Fibroblast of lung (primary cell): ENCODE measurements at regions not wholly inside any gene's neighbourhood (a gene's known extent, or its start where the extent isn't known, plus 50 kb on each side); places are given as distances from the start of the nearest gene placed in this dataset.

Experiments used
- DNase-seq, 2 donors: peaks; one replicate each; pipeline versions ENCODE4 v3.0.0 to v3.0.0-alpha.2; 2010; ENCODE audit warnings: low read depth in 2 of 2
- H2AFZ ChIP-seq: 2 replicates; pipeline ENCODE4 v1.5.1; 2012; ENCODE audit warnings: low read length, control low read depth, inconsistent platforms
- H3K27ac ChIP-seq: 2 replicates; pipeline ENCODE4 v1.5.1; 2011; ENCODE audit warnings: low read length, control low read depth; ENCODE audit not compliant: insufficient read depth
- H3K27me3 ChIP-seq: 2 replicates; pipeline ENCODE4 v1.5.1; 2011; ENCODE audit warnings: mild to moderate bottlenecking, low read length; ENCODE audit not compliant: control insufficient read depth, insufficient read depth
- H3K36me3 ChIP-seq: 2 replicates; pipeline ENCODE4 v1.5.1; 2011; ENCODE audit warnings: low read length; ENCODE audit not compliant: control insufficient read depth, insufficient read depth
- H3K4me1 ChIP-seq: 2 replicates; pipeline ENCODE4 v1.5.1; 2011; ENCODE audit warnings: low read length; ENCODE audit not compliant: control insufficient read depth, insufficient read depth; ENCODE audit errors: extremely low read depth
- H3K4me2 ChIP-seq: 2 replicates; pipeline ENCODE4 v1.5.1; 2011; ENCODE audit warnings: low read length, control low read depth; ENCODE audit not compliant: insufficient read depth; ENCODE audit errors: extremely low read depth
- H3K4me3 ChIP-seq, 4 experiments: fragments of 200-600 bp in 1 of 4; sonication (generic) in 1 of 4; replicated peaks in 1 of 4; 2 replicates each; pipeline ENCODE4 v1.5.1; 2011 to 2016; ENCODE audit warnings: low read length in 4 of 4, low read depth in 3 of 4, mild to moderate bottlenecking in 3 of 4, control low read depth in 2 of 4, inconsistent platforms in 1 of 4, mixed read lengths in 1 of 4; ENCODE audit not compliant: insufficient read depth in 1 of 4; ENCODE audit errors: control extremely low read depth in 1 of 4
- H3K79me2 ChIP-seq: 2 replicates; pipeline ENCODE4 v1.5.1; 2012; ENCODE audit warnings: mild to moderate bottlenecking, low read length, inconsistent platforms; ENCODE audit not compliant: control insufficient read depth, insufficient read depth
- H3K9ac ChIP-seq: 2 replicates; pipeline ENCODE4 v1.5.1; 2011; ENCODE audit warnings: mild to moderate bottlenecking, low read length, control low read depth; ENCODE audit not compliant: insufficient read depth
- H3K9me3 ChIP-seq: 2 replicates; pipeline ENCODE4 v1.5.1; 2012; ENCODE audit warnings: low read depth, low read length; ENCODE audit not compliant: control insufficient read depth, insufficient read depth
- H4K20me1 ChIP-seq: 2 replicates; pipeline ENCODE4 v1.5.1; 2011; ENCODE audit warnings: low read length; ENCODE audit not compliant: control insufficient read depth, insufficient read depth; ENCODE audit errors: extremely low read depth
- EZH2 ChIP-seq: IDR thresholded peaks from 2 replicates; pipeline ENCODE4 v1.5.1; 2012; ENCODE audit warnings: low read length, control low read depth, mild to moderate bottlenecking; ENCODE audit errors: missing control alignments
- TF ChIP-seq, protein P1 (sequence below), 2 donors: IDR thresholded peaks in 1 of 2; conservative IDR thresholded peaks in 1 of 2; 1 replicate in 1 of 2; 2 replicates in 1 of 2; pipeline ENCODE4 v1.5.1; 2011 to 2012; ENCODE audit warnings: low read length in 2 of 2, control low read depth in 1 of 2, inconsistent platforms in 1 of 2, low read depth in 1 of 2, mild to moderate bottlenecking in 1 of 2

- no peaks in the 10 kb centered on the region for H3K9me3 ChIP-seq
- H3K36me3 ChIP-seq, result no peaks in the 10 kb centered on the region
- H3K79me2 ChIP-seq, result no peaks in the 10 kb centered on the region
- no peak overlapping the region for H3K9ac ChIP-seq
- no peaks in the 10 kb centered on the region for H3K27me3 ChIP-seq
- H3K27ac ChIP-seq, result no peak overlapping the region
- TF ChIP-seq, protein P1, sequence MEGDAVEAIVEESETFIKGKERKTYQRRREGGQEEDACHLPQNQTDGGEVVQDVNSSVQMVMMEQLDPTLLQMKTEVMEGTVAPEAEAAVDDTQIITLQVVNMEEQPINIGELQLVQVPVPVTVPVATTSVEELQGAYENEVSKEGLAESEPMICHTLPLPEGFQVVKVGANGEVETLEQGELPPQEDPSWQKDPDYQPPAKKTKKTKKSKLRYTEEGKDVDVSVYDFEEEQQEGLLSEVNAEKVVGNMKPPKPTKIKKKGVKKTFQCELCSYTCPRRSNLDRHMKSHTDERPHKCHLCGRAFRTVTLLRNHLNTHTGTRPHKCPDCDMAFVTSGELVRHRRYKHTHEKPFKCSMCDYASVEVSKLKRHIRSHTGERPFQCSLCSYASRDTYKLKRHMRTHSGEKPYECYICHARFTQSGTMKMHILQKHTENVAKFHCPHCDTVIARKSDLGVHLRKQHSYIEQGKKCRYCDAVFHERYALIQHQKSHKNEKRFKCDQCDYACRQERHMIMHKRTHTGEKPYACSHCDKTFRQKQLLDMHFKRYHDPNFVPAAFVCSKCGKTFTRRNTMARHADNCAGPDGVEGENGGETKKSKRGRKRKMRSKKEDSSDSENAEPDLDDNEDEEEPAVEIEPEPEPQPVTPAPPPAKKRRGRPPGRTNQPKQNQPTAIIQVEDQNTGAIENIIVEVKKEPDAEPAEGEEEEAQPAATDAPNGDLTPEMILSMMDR (conservative IDR thresholded peaks at IDR 0.05 in 1 of 2, IDR thresholded peaks at IDR 0.05 in 1 of 2; ENCODE audit: low read depth in 1 of 2, low read length in 2 of 2), result no peak
- no peak for TF ChIP-seq EZH2
- DNase-seq, result no peak
- H3K4me1 ChIP-seq, result no peaks in the 10 kb centered on the region
- H3K4me3 ChIP-seq, result no peak overlapping the region
- H3K4me2 ChIP-seq, result no peak overlapping the region
- H2AFZ ChIP-seq, result no peak overlapping the region
- H4K20me1 ChIP-seq, result no peaks in the 10 kb centered on the region
Measured at GRCh38 chr7:152923711-152924110, 164.2 kb downstream of the ACTR3B start.

- no peak overlapping the region for H3K4me3 ChIP-seq
- no peaks in the 10 kb centered on the region for H4K20me1 ChIP-seq
- H3K36me3 ChIP-seq, result no peaks in the 10 kb centered on the region
- no peaks in the 10 kb centered on the region for H3K4me1 ChIP-seq
- H3K9ac ChIP-seq, result no peak overlapping the region
- no peaks in the 10 kb centered on the region for H3K27me3 ChIP-seq
- no peaks in the 10 kb centered on the region for H3K9me3 ChIP-seq
- no peaks in the 10 kb centered on the region for H3K79me2 ChIP-seq
- no peak for DNase-seq
- no peak overlapping the region for H3K27ac ChIP-seq
- no peak for TF ChIP-seq EZH2
- TF ChIP-seq, protein P1 (conservative IDR thresholded peaks at IDR 0.05 in 1 of 2, IDR thresholded peaks at IDR 0.05 in 1 of 2; ENCODE audit: low read depth in 1 of 2, low read length in 2 of 2), result no peak
- no peak overlapping the region for H3K4me2 ChIP-seq
- no peak overlapping the region for H2AFZ ChIP-seq
Measured at GRCh38 chr7:152924238-152924637, 164.7 kb downstream of the ACTR3B start.

DNA sequence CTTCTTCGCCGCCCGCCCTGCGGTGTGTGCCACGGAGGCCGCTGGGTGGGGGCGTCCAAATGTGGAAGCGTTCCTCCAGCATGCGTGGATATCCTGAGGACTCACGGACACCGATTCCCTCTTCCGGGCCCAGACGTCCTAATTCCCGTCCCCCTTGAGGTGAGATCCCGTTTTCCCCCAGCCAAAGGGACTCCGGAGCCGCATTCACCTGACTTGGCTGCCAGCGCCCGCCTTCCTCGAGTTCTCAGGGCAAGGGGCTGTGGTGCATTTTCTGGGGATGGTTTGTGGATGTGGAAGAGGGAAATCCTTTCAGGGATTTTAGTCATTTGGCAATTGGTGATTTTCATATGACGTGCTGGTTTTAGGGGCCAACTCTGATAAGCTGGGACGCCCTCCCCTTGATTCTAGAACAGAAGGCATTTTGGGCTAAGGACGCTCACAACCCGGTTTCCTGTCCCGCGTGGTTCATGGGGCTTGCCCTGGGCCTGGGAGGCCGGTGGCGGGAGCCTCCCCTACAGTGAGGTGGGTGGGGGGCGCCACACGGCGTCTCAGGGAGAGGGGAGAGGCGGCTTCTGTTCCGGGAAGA is 165.4 kb downstream of the ACTR3B start:
- DNase-seq, result no peak
- H3K4me3 ChIP-seq, result no peak overlapping the region
- no peaks in the 10 kb centered on the region for H3K4me1 ChIP-seq
- TF ChIP-seq, protein P1 (conservative IDR thresholded peaks at IDR 0.05 in 1 of 2, IDR thresholded peaks at IDR 0.05 in 1 of 2; ENCODE audit: low read depth in 1 of 2, low read length in 2 of 2), result no peak
- TF ChIP-seq EZH2, result no peak
- H3K27me3 ChIP-seq, result no peaks in the 10 kb centered on the region
- no peak overlapping the region for H3K9ac ChIP-seq
- H3K36me3 ChIP-seq, result no peaks in the 10 kb centered on the region
- H2AFZ ChIP-seq, result no peak overlapping the region
- no peaks in the 10 kb centered on the region for H3K79me2 ChIP-seq
- H3K9me3 ChIP-seq, result no peaks in the 10 kb centered on the region
- no peak overlapping the region for H3K4me2 ChIP-seq
- H4K20me1 ChIP-seq, result no peaks in the 10 kb centered on the region
- H3K27ac ChIP-seq, result no peak overlapping the region
